Kidney epithelial cell (primary cell): ENCODE measurements at regions not wholly inside any gene's neighbourhood (a gene's known extent, or its start where the extent isn't known, plus 50 kb on each side); places are given as distances from the start of the nearest gene placed in this dataset.
"Not testable (repeated sequence)": the region's sequence is repeated elsewhere in the genome, so short reads cannot be mapped to it uniquely, and the experiment has no call there.

Source experiments
- DNase-seq: peaks from one replicate; pipeline ENCODE4 v3.0.0-alpha.2; 2010; ENCODE audit warnings: low read depth
- H3K27me3 ChIP-seq: 2 replicates; pipeline ENCODE4 v1.6.0; 2011; ENCODE audit warnings: low read length; ENCODE audit not compliant: control insufficient read depth, insufficient read depth
- H3K36me3 ChIP-seq: 2 replicates; pipeline ENCODE4 v1.5.1; 2011; ENCODE audit warnings: low read length; ENCODE audit not compliant: control insufficient read depth, insufficient read depth
- H3K4me3 ChIP-seq: 2 replicates; pipeline ENCODE4 v1.5.1; 2011; ENCODE audit warnings: low read depth, mild to moderate bottlenecking, control low read depth, low read length
- TF ChIP-seq, protein P1 (sequence below): IDR thresholded peaks from 2 replicates; pipeline ENCODE4 v1.5.1; 2011; ENCODE audit warnings: mild to moderate bottlenecking, moderate library complexity, low read length, control low read depth, inconsistent platforms; ENCODE audit not compliant: insufficient read depth, poor library complexity, severe bottlenecking

DNA sequence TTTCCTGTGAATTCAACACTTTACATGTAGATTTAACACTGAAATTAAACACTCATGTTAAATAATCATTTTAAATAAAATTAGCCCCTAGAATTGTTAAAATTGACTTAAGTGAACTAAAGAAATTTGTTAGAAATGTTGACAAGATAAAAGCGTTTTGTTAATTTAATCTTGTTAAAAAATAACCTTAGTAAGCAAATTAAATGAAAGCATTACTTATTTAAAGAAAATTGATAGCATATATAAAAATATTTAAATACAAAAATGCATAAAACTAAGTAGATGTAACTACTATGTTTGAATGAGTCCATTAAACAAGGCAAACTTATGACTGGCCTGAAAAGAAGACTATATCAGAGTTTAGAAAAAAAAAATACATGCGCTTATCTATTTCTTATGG, 99.0 kb upstream of the TRPC4 start:
- no peaks in the 10 kb centered on the region for H3K36me3 ChIP-seq

GRCh38 chr13:37966266-37966665, 96.7 kb upstream of the TRPC4 start:
- TF ChIP-seq, protein P1, sequence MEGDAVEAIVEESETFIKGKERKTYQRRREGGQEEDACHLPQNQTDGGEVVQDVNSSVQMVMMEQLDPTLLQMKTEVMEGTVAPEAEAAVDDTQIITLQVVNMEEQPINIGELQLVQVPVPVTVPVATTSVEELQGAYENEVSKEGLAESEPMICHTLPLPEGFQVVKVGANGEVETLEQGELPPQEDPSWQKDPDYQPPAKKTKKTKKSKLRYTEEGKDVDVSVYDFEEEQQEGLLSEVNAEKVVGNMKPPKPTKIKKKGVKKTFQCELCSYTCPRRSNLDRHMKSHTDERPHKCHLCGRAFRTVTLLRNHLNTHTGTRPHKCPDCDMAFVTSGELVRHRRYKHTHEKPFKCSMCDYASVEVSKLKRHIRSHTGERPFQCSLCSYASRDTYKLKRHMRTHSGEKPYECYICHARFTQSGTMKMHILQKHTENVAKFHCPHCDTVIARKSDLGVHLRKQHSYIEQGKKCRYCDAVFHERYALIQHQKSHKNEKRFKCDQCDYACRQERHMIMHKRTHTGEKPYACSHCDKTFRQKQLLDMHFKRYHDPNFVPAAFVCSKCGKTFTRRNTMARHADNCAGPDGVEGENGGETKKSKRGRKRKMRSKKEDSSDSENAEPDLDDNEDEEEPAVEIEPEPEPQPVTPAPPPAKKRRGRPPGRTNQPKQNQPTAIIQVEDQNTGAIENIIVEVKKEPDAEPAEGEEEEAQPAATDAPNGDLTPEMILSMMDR, result no peak
- H3K27me3 ChIP-seq, result no peaks in the 10 kb centered on the region
- no peak overlapping the region for H3K4me3 ChIP-seq
- DNase-seq, result peak; percentile 0
- no peaks in the 10 kb centered on the region for H3K36me3 ChIP-seq

More for the DNA sequence above, 99.0 kb upstream of the TRPC4 start:
- H3K27me3 ChIP-seq, result no peaks in the 10 kb centered on the region
- H3K4me3 ChIP-seq, result no peak overlapping the region
- no peak for DNase-seq
- TF ChIP-seq, protein P1, result no peak

GRCh38 chr13:37960427-37960826, 90.9 kb upstream of the TRPC4 start:
- H3K4me3 ChIP-seq, result no peak overlapping the region
- DNase-seq, result no peak
- TF ChIP-seq, protein P1, result peak; percentile 35
- H3K27me3 ChIP-seq, result no peaks in the 10 kb centered on the region
- no peaks in the 10 kb centered on the region for H3K36me3 ChIP-seq

DNA sequence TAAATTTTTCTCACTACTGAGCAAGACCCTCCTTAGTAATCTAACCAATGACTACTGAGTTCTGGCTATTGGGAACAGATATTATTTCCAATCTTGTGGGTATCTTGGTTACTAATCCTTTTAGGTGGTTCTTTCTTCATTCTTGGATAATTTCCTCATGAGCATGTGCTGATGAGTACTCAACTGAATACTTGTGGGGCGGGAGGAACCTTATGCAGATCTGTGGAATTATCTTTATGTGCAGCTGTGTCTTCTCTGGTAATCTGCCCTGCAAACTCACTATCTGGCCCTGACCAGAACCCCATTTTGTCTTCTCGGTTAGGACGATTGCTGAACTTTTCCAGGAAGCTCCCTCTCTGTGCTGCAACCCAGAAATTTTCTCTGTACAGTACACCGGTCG, 89.7 kb upstream of the TRPC4 start:
- Histone ChIP-seq H3K36me3 (no peaks in the 10 kb centered on the region), H3K27me3 (no peaks in the 10 kb centered on the region), H3K4me3 (no peak overlapping the region)
- TF ChIP-seq, protein P1, result no peak
- no peak for DNase-seq

- TF ChIP-seq, protein P1, result no peak
- Histone ChIP-seq H3K4me3 (no peak overlapping the region), H3K27me3 (no peaks in the 10 kb centered on the region), H3K36me3 (no peaks in the 10 kb centered on the region)
- no peak for DNase-seq
Observed at GRCh38 chr13:37956536-37956935, 87.0 kb upstream of the TRPC4 start.

DNA sequence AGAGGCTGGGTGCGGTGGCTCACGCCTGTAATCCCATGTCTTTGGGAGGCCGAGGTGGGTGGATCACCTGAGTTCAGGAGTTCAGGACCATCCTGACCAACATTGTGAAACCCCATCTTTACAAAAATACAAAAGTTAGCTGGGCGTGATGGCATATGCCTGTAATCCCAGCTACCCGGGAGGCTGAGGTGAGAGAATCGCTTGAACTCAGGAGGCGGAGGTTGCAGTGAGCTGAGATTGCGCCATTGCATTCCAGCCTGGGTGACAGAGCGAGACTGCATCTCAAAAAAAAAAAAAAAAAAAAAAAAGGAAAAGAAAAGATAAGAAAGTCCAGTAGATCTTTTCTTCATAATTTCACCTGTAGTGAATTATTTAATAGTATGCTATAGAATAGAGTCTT, 85.0 kb upstream of the TRPC4 start:
- DNase-seq, H3K4me3 ChIP-seq, H3K27me3 ChIP-seq, H3K36me3 ChIP-seq: not testable (repeated sequence)
